ENCODE measurements at regions not wholly inside any gene's neighbourhood (a gene's known extent, or its start where the extent isn't known, plus 50 kb on each side); places are given as distances from the start of the nearest gene placed in this dataset.

DNA sequence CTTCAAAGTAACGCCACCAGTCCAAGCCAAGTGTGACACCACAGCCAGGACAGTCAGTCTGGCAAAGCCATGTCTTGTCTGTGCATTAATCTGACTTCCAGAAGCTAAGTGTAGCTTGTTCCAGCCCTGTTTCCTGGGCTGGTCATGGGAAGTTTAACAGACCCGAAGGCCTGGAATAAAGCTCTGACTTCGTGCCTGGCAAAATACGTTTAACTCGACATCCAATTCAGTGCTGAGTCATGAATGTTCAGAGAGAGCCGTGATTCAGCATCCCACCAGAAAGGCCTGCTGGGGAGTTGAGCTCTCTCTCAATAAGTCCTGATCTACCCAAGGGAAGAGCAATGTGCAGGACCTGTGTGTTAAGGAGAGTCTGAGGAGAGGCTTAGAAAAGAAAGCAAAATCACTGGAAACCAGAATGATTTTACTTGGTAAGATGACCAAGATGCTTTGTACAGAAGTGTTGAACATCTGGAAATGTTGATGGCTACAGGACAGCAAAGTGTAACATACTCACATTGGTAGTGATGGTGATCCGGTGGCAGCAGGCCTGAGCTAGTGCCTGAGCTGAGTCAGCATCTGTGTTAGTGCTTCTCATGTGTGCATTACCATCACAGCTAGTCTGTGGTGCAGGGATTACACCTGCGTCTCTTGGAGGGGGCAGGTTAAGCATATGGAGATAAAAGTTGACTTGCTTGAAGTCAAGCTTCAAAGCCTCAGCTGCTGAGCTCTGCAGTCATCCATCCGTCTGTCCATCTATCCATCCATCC is 743.7 kb upstream of the HS6ST1 start:
- TF ChIP-seq, protein P1, sequence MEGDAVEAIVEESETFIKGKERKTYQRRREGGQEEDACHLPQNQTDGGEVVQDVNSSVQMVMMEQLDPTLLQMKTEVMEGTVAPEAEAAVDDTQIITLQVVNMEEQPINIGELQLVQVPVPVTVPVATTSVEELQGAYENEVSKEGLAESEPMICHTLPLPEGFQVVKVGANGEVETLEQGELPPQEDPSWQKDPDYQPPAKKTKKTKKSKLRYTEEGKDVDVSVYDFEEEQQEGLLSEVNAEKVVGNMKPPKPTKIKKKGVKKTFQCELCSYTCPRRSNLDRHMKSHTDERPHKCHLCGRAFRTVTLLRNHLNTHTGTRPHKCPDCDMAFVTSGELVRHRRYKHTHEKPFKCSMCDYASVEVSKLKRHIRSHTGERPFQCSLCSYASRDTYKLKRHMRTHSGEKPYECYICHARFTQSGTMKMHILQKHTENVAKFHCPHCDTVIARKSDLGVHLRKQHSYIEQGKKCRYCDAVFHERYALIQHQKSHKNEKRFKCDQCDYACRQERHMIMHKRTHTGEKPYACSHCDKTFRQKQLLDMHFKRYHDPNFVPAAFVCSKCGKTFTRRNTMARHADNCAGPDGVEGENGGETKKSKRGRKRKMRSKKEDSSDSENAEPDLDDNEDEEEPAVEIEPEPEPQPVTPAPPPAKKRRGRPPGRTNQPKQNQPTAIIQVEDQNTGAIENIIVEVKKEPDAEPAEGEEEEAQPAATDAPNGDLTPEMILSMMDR (IDR thresholded peaks at IDR 0.05): no peak
- TF ChIP-seq EZH2 (IDR thresholded peaks at IDR 0.05): no peak
- TF ChIP-seq EZH2phosphoT487 (IDR thresholded peaks at IDR 0.05): no peak

All from neural progenitor cell (in vitro differentiated cells).